ENCODE measurements at regions not wholly inside any gene's neighbourhood (a gene's known extent, or its start where the extent isn't known, plus 50 kb on each side); places are given as distances from the start of the nearest gene placed in this dataset.
"Not testable (repeated sequence)": the region's sequence is repeated elsewhere in the genome, so short reads cannot be mapped to it uniquely, and the experiment has no call there.

DNA sequence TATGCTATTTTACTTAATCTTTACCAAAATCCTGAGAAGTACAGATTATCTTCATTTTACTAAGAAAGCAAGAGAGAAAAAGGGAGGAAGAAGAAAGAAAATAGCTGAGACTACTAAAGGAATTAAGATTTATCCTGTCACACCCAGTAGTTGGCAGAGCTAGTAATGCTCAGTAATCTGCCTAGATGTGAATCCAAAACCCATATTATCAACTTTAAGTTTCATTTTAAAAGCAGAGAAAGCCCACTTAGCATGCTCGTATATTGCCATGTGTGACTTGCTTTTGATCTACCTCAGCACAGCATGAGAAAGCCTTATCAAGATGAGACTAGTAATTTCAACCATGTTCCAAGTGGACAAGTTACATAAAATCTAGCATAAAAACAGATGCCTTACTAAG, 451.5 kb downstream of the TENT5A start:
- intact Hi-C loops (cut with DNase I): no loop called here
- no peak for DNase-seq (ENCODE audit: low spot score)

- no peak for DNase-seq (ENCODE audit: low spot score)
- intact Hi-C loops (cut with DNase I): no loop called here
These were observed 453.7 kb downstream of the TENT5A start for GRCh38 chr6:81298751-81299150.

GRCh38 chr6:81295310-81295709, 457.2 kb downstream of the TENT5A start:
- intact Hi-C loops (cut with DNase I): no loop called here
- DNase-seq (ENCODE audit: low spot score): no peak

GRCh38 chr6:81293896-81294295, 458.6 kb downstream of the TENT5A start:
- DNase-seq (ENCODE audit: low spot score): no peak
- intact Hi-C loops (cut with DNase I): no loop called here

DNA sequence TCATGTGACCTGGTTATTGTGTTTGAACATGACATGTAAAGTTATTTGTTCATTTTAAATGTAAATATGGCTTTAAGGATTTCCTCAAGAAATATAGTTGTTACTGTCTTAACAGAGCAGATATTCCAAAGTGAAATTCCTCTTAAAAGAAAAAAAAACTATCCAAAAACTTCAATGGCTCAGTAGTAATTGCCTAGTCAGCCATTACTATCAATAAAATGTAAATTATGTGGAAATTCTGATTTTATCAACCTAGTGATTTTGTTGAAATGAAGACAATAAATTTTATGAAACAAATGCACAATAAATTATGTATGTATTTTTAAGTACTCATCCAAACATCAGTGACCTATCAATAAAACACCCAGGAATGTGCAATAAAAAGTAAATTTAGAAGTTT, 463.3 kb downstream of the TENT5A start:
- intact Hi-C loops (cut with DNase I): no loop called here
- DNase-seq (ENCODE audit: low spot score): no peak

DNA sequence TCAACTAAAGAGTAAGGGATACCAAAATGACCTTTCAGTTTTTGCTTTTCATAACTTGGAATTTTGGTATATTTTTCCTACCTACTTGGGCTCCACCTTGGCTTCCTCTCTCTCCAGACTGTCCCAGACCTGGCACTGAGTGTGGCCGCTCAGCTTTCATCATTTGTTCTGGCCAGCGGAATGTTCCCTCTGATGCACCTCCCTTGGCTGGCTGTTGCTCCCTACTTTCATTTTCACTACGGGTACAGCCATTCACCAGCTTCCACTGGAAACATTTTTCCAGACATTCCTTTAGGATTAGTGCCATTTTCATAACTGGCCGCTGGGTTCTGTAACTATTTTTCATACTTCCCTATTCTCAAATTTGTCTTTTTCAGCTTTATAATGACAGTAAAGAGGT, 487.4 kb downstream of the TENT5A start:
- intact Hi-C loops (cut with DNase I): no loop called here
- peak; percentile 60 for DNase-seq (ENCODE audit: low spot score)

DNA sequence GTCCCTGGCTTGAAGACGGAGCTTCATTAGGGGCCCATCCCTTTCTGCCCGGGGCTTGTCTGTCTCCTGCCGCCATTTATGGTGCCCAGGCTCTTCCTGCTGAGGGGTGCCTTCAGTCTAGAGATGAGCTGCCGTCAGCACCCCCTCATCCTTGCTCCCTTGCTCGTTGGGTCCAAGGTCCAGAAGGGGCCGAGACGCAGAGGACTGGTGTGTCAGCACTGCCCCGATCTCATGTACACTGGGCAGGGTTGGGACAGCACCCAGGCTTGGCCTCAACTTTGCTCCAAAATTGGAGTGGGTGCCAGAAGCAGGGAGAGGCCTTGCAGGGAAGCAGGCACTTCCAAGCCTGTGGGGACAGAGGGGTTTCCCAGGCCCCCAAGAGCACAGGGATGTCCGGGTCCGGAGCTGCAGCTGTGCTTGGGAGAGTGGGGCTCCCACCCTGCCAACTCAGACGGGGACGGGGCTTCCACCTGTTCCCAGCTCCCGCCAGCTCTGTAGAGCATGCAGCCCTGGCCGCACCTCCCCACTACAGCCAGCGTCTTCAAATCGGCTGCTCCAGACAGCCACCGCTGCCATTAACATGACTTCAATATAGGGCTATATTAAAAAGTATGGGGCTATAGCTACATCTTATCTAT, 488.8 kb downstream of the TENT5A start:
- intact Hi-C loops (cut with DNase I): no loop called here
- no peak for DNase-seq (ENCODE audit: low spot score)

DNA sequence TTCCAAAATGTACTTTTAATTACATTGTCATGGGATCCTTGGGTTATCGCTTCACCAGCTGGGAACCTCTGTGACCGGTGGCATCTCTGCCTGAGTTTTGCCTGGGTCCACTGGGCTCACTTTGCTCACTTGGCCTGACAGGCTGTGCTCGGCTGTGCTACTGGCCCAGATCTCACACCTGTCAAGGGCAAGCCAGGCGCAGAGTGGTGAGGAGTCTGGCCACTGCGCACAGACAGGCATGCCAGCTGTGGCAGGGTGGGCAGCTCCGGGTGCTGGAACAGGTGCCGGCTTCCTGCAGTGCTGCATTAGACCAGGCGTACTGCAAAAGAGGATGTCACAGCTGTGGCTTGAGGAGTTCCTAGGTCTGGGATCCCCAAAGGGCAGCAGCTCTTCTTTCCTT, 489.8 kb downstream of the TENT5A start:
- intact Hi-C loops (cut with DNase I): no loop called here
- DNase-seq (ENCODE audit: low spot score): peak; percentile 79

GRCh38 chr6:81256223-81256622, 496.3 kb downstream of the TENT5A start:
- DNase-seq (ENCODE audit: low spot score); intact Hi-C loops (cut with DNase I): not testable (repeated sequence)

- intact Hi-C loops (cut with DNase I): no loop called here
- no peak for DNase-seq (ENCODE audit: low spot score)
These were observed 498.7 kb downstream of the TENT5A start for GRCh38 chr6:81253821-81254220.

GRCh38 chr6:81252231-81252630, 500.2 kb downstream of the TENT5A start:
- intact Hi-C loops (cut with DNase I): no loop called here
- DNase-seq (ENCODE audit: low spot score): no peak

DNA sequence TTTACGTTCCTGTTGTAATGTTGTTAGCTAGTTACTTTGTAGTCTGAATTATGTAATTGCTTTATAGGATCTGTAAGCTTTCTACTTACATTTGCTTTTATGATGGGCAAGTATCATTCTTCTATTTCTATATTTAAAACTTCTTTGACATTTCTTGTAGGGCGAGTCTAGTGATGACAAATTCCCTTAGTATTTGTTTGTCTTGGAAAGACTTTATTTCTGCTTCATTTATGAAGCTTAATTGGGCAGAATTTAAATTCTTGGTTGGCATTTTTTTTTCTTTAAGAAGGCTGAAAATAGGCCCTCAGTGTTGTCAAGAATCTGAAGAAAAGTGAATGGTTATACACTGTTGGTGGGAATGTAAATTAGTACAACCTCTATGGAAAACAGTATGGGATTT, 506.3 kb downstream of the TENT5A start:
- intact Hi-C loops (cut with DNase I): no loop called here
- DNase-seq (ENCODE audit: low spot score): no peak

- no peak for DNase-seq (ENCODE audit: low spot score)
- intact Hi-C loops (cut with DNase I): no loop called here
These were observed 509.9 kb downstream of the TENT5A start for GRCh38 chr6:81242624-81243023.

DNA sequence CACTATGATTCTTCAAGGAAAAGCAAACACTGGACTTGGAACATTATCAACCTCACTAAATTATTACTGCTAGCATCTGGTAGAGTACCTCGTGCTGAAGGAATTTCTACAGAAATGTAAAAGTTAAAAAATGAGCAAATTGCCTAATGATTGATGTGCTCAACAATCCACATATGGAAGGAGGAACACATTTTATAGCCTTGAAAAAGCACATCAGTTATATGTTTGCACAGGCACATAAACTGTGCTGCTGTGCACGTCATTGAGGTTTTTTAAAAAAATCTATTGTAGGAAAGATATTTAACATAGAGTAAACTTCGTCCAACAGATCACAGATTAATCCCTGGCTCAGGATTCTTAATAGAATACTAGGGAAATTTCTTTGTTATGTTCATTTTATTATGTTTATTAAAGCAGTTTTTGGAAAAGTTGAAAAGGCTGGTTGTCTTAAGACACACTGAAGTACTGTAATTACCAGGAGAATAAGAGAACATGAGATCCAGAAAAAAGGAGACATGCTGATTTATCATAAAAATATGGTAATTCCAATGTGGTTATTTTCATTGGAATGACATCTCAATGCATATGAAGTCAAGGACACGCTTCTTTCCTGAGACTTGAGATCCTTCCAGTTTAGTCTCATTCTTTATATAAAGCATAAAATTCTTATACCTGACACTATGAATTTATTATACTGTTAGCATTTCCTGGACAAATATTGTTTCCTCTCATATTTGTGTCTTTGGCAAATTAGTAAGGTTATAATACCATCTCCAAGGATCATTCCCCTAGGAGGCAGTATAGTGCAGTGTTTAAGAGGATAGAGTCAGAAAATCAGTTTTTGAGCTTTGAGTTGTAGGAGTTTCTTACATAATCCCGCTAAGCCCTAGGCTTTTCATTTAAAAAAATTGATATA, 511.1 kb downstream of the TENT5A start:
- no peak for DNase-seq (ENCODE audit: low spot score)
- intact Hi-C loops (cut with DNase I): no loop called here

DNA sequence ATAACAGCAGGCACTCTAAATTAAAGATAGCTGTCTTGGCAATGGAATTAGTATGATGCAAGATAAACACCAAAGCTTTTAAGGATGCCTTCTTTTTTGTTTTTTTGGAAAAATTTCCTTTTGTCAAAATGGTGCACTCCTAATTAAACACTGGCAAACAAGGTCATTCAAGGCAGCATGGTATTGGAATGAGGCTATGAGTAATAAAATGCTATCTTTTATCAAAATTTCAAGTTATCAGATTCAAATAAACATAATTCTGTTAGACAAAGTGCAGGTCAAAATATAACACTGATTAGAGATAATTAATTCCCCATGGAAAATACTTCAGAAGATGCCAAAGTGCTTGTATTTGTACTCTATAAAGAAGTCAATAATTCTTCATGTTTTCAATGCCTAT, 514.1 kb downstream of the TENT5A start:
- DNase-seq (ENCODE audit: low spot score): no peak
- intact Hi-C loops (cut with DNase I): no loop called here

GRCh38 chr6:81237226-81237625, 515.3 kb downstream of the TENT5A start:
- DNase-seq (ENCODE audit: low spot score): no peak
- intact Hi-C loops (cut with DNase I): no loop called here

GRCh38 chr6:81235512-81235911, 517.0 kb downstream of the TENT5A start:
- intact Hi-C loops (cut with DNase I): no loop called here

GRCh38 chr6:81233990-81234389, 518.5 kb downstream of the TENT5A start:
- no peak for DNase-seq (ENCODE audit: low spot score)
- intact Hi-C loops (cut with DNase I): no loop called here

More at GRCh38 chr6:81235512-81235911, 517.0 kb downstream of the TENT5A start:
- no peak for DNase-seq (ENCODE audit: low spot score)

- DNase-seq (ENCODE audit: low spot score): no peak
- intact Hi-C loops (cut with DNase I): no loop called here
These were observed 523.4 kb downstream of the TENT5A start for GRCh38 chr6:81228912-81229555.

- DNase-seq (ENCODE audit: low spot score): no peak
- intact Hi-C loops (cut with DNase I): no loop called here
These were observed 525.5 kb downstream of the TENT5A start for GRCh38 chr6:81226957-81227356.
